ENCODE measurements at regions not wholly inside any gene's neighbourhood (a gene's known extent, or its start where the extent isn't known, plus 50 kb on each side); places are given as distances from the start of the nearest gene placed in this dataset.

- no TSS peak for BruUV-seq (replicated peaks)
- Histone ChIP-seq H3K79me2 (ENCODE audit: low read depth) (no peaks in the 10 kb centered on the region), H3K4me2 (no peak overlapping the region), H4K20me1 (ENCODE audit: insufficient read depth) (no peaks in the 10 kb centered on the region), H3K4me1 (replicated peaks; ENCODE audit: insufficient read depth) (no peaks in the 10 kb centered on the region), H2AFZ (no peak overlapping the region), H3F3A (ENCODE audit: insufficient read depth, low read depth) (no peaks in the 10 kb centered on the region), H3K36me3 (ENCODE audit: low read depth) (no peaks in the 10 kb centered on the region), H3K4me3 (no peak overlapping the region), H3K9me2 (ENCODE audit: insufficient read depth) (no peaks in the 10 kb centered on the region), H3K9me3 (ENCODE audit: insufficient read depth, low read depth) (no peaks in the 10 kb centered on the region), H3K27ac (no peak overlapping the region), H3K27me3 (ENCODE audit: insufficient read depth, low read depth) (peaks cover 29% of the 10 kb centered on the region; the same call in 1 of the 2 replicates)
- TF ChIP-seq EZH2 (IDR thresholded peaks at IDR 0.05; ENCODE audit: low read depth) (no peak), CTCF (conservative IDR thresholded peaks at IDR 0.05) (peak; percentile 69)
- ChIA-PET POLR2A (ENCODE audit: unreplicated experiment) (no interaction called here), CTCF (interaction anchor here (0.5 to 1.7 kb wide), 6 partner anchors 12 to 260 kb away, joined by 3 to 13 read pairs (median 4); no protein-coding TSS in a partner anchor)
- DNase-seq, result peak in 1 of 2 experiments; percentile 47
- intact Hi-C loops (cut with micrococcal nuclease; ENCODE audit: unreplicated experiment), result no loop called here
Observed at GRCh38 chr2:121099329-121100290, 185.4 kb downstream of the TFCP2L1 start.

DNA sequence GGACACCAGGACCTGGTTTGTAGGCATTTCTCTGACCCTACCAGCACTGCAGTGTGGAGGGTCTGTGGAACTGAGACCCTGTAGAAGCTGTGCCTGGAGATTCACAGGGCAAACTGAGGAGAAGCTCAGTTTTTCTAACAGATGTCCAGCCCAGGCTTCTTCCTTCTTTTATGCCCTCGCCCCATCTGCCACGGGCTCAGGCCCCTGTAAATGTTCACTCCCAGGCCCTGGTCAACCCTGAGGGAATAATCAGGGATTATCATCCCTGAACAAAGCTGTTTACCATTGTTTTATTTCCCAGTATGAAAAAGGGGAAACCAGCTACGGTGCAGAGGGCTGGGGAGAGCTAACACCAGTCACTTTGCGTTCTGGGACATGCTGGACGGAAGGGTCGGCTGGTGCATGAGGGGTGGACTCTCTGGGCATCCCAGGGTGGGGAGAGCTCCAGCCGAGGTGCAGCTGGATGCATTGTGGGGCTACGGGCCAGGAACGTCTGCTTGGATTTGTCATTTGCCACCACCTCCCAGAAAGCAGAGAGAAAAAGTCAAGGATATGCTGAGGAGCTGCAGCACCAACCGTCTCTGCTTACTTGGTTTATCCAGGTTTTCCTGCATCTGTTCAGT, 183.8 kb downstream of the TFCP2L1 start:
- no peak overlapping the region for H3K4me2 ChIP-seq
- no peak overlapping the region for H3K27ac ChIP-seq
- no peak for TF ChIP-seq CTCF (conservative IDR thresholded peaks at IDR 0.05)
- TF ChIP-seq EZH2 (IDR thresholded peaks at IDR 0.05; ENCODE audit: low read depth), result no peak
- H3K4me1 ChIP-seq (replicated peaks; ENCODE audit: insufficient read depth), result no peaks in the 10 kb centered on the region
- BruUV-seq (replicated peaks), result no TSS peak
- H3K27me3 ChIP-seq (ENCODE audit: insufficient read depth, low read depth), result peaks cover 29% of the 10 kb centered on the region; the same call in 1 of the 2 replicates
- H3K9me3 ChIP-seq (ENCODE audit: insufficient read depth, low read depth), result no peaks in the 10 kb centered on the region
- no peak overlapping the region for H3K4me3 ChIP-seq
- no peaks in the 10 kb centered on the region for H3K9me2 ChIP-seq (ENCODE audit: insufficient read depth)
- H4K20me1 ChIP-seq (ENCODE audit: insufficient read depth), result no peaks in the 10 kb centered on the region
- CTCF ChIA-PET, result interaction anchor here (0.9 kb wide), 1 partner anchor 27 kb away, joined by 4 read pairs; no protein-coding TSS in a partner anchor
- DNase-seq, result no peak
- H3F3A ChIP-seq (ENCODE audit: insufficient read depth, low read depth), result no peaks in the 10 kb centered on the region
- POLR2A ChIA-PET (ENCODE audit: unreplicated experiment), result no interaction called here
- no peaks in the 10 kb centered on the region for H3K79me2 ChIP-seq (ENCODE audit: low read depth)
- no peak overlapping the region for H2AFZ ChIP-seq
- no peaks in the 10 kb centered on the region for H3K36me3 ChIP-seq (ENCODE audit: low read depth)
- intact Hi-C loops (cut with micrococcal nuclease; ENCODE audit: unreplicated experiment), result no loop called here

GRCh38 chr2:121102941-121103340, 182.1 kb downstream of the TFCP2L1 start:
- Histone ChIP-seq H3K79me2 (ENCODE audit: low read depth) (no peaks in the 10 kb centered on the region), H3F3A (ENCODE audit: insufficient read depth, low read depth) (no peaks in the 10 kb centered on the region), H3K4me3 (no peak overlapping the region), H3K27ac (no peak overlapping the region), H3K4me1 (replicated peaks; ENCODE audit: insufficient read depth) (no peaks in the 10 kb centered on the region), H3K9me3 (ENCODE audit: insufficient read depth, low read depth) (no peaks in the 10 kb centered on the region), H3K9me2 (ENCODE audit: insufficient read depth) (no peaks in the 10 kb centered on the region), H2AFZ (no peak overlapping the region), H3K4me2 (no peak overlapping the region), H4K20me1 (ENCODE audit: insufficient read depth) (no peaks in the 10 kb centered on the region), H3K27me3 (ENCODE audit: insufficient read depth, low read depth) (peaks cover 29% of the 10 kb centered on the region; the same call in 1 of the 2 replicates), H3K36me3 (ENCODE audit: low read depth) (no peaks in the 10 kb centered on the region)
- POLR2A ChIA-PET (ENCODE audit: unreplicated experiment), result no interaction called here
- DNase-seq, result no peak
- CTCF ChIA-PET, result interaction anchor here (0.6 to 1.4 kb wide), 2 partner anchors 253 to 1425 kb away, joined by 3 to 5 read pairs; no protein-coding TSS in a partner anchor
- no TSS peak for BruUV-seq (replicated peaks)
- intact Hi-C loops (cut with micrococcal nuclease; ENCODE audit: unreplicated experiment), result no loop called here
- TF ChIP-seq CTCF (conservative IDR thresholded peaks at IDR 0.05) (no peak), EZH2 (IDR thresholded peaks at IDR 0.05; ENCODE audit: low read depth) (no peak)
